H1 (cell line): ENCODE measurements at regions not wholly inside any gene's neighbourhood (a gene's known extent, or its start where the extent isn't known, plus 50 kb on each side); places are given as distances from the start of the nearest gene placed in this dataset.

Experiments used
- CTCF ChIA-PET: fragments of 300-600 bp; sonication (Branson Sonifier 250); formaldehyde crosslinking; loops from one replicate; lab custom pipeline; 2021; ENCODE audit not compliant: partially characterized antibody; lab: Charles Lee
- POLR2A ChIA-PET: fragments of 300-600 bp; sonication (Branson Sonifier 250); formaldehyde crosslinking; loops from one replicate; lab custom pipeline; 2021; ENCODE audit warnings: inconsistent platforms; ENCODE audit not compliant: partially characterized antibody; lab: Charles Lee
- DNase-seq, 2 experiments: peaks; one replicate each; pipeline versions ENCODE4 v3.0.0 to v3.0.0-alpha.2; 2010 to 2022; ENCODE audit warnings: low spot score in 2 of 2, low read depth in 1 of 2, mixed read lengths in 1 of 2
- FAIRE-seq: peaks from 2 replicates; lab custom pipeline; 2011; peaks lifted over from hg19 to GRCh38; lab: Jason Lieb, UNC
- H2AFZ ChIP-seq: 2 replicates; pipeline ENCODE4 v1.8.1; 2012; ENCODE audit warnings: low read length, inconsistent platforms
- H2AK5ac ChIP-seq: 2 replicates; pipeline ENCODE4 v1.6.1; 2013; ENCODE audit warnings: low read depth, low read length
- H2BK120ac ChIP-seq: replicated peaks from 2 replicates; pipeline ENCODE3; 2013; ENCODE audit warnings: low read depth, low read length, inconsistent platforms
- H2BK12ac ChIP-seq: 2 replicates; pipeline ENCODE4 v1.6.1; 2013; ENCODE audit warnings: low read depth, low read length
- H2BK15ac ChIP-seq: 2 replicates; pipeline ENCODE4 v1.6.1; 2013; ENCODE audit warnings: low read length
- H2BK20ac ChIP-seq: 2 replicates; pipeline ENCODE4 v1.6.1; 2013; ENCODE audit warnings: low read length
- H2BK5ac ChIP-seq: 2 replicates; pipeline ENCODE4 v1.6.1; 2013; ENCODE audit warnings: low read depth, low read length
- H3K14ac ChIP-seq: 2 replicates; pipeline ENCODE4 v1.6.1; 2013; ENCODE audit warnings: inconsistent platforms; ENCODE audit not compliant: insufficient read length
- H3K18ac ChIP-seq: 2 replicates; pipeline ENCODE4 v1.6.1; 2013; ENCODE audit warnings: low read length; ENCODE audit errors: extremely low read depth
- H3K23ac ChIP-seq: 2 replicates; pipeline ENCODE4 v1.6.1; 2013; ENCODE audit warnings: inconsistent platforms; ENCODE audit not compliant: insufficient read length
- H3K23me2 ChIP-seq: 2 replicates; pipeline ENCODE4 v1.6.1; 2013; ENCODE audit warnings: low read depth, low read length
- H3K27ac ChIP-seq: 2 replicates; pipeline ENCODE4 v1.6.1; 2011; ENCODE audit warnings: low read depth, low read length, inconsistent platforms
- H3K27me3 ChIP-seq, 4 experiments: replicated peaks in 1 of 4; 1 replicate in 1 of 4; 2 replicates in 3 of 4; pipeline versions ENCODE4 v1.6.1 to v1.8.1; 2011 to 2013; ENCODE audit warnings: low read length in 3 of 4, mild to moderate bottlenecking in 3 of 4, inconsistent platforms in 2 of 4, mixed read lengths in 2 of 4, moderate library complexity in 1 of 4; ENCODE audit not compliant: control insufficient read depth in 3 of 4, insufficient read depth in 3 of 4; ENCODE audit errors: extremely low read depth in 1 of 4
- H3K36me3 ChIP-seq, 4 experiments: 2 replicates each; pipeline versions ENCODE4 v1.6.1 to v1.8.1; 2011 to 2013; ENCODE audit warnings: mild to moderate bottlenecking in 4 of 4, low read length in 3 of 4, moderate library complexity in 2 of 4, control low read depth in 1 of 4, inconsistent platforms in 1 of 4; ENCODE audit not compliant: insufficient read depth in 4 of 4, control insufficient read depth in 2 of 4
- H3K4ac ChIP-seq: replicated peaks from 2 replicates; pipeline ENCODE3; 2013; ENCODE audit warnings: low read length, low read depth, mixed read lengths, inconsistent platforms; ENCODE audit not compliant: insufficient read length
- H3K4me1 ChIP-seq, 4 experiments: replicated peaks in 1 of 4; 1 replicate in 1 of 4; 2 replicates in 3 of 4; pipeline versions ENCODE4 v1.6.1 to v1.8.1; 2011 to 2013; ENCODE audit warnings: low read length in 3 of 4, inconsistent platforms in 2 of 4, mixed read lengths in 1 of 4; ENCODE audit not compliant: insufficient read depth in 4 of 4, control insufficient read depth in 3 of 4
- H3K4me2 ChIP-seq, 2 experiments: 2 replicates each; pipeline versions ENCODE4 v1.6.1 to v1.8.1; 2011 to 2013; ENCODE audit warnings: low read depth in 2 of 2, low read length in 2 of 2, control low read depth in 1 of 2, inconsistent platforms in 1 of 2, mild to moderate bottlenecking in 1 of 2; ENCODE audit not compliant: insufficient read depth in 1 of 2
- H3K4me3 ChIP-seq, 4 experiments: fragments of 200-600, 300-600 bp in 1 of 4; sonication (generic), shearing (Covaris generic), sonication (Bioruptor Twin) in 1 of 4; 2 replicates each; pipeline versions ENCODE4 v1.5.1 to v1.8.1; 2011 to 2016; ENCODE audit warnings: low read length in 4 of 4, low read depth in 3 of 4, control low read depth in 2 of 4, inconsistent platforms in 2 of 4, mild to moderate bottlenecking in 2 of 4, mixed read lengths in 1 of 4, moderate library complexity in 1 of 4; ENCODE audit not compliant: insufficient read depth in 2 of 4; ENCODE audit errors: extremely low read depth in 1 of 4
- H3K56ac ChIP-seq: replicated peaks from 2 replicates; pipeline ENCODE3; 2013; ENCODE audit warnings: low read depth, mild to moderate bottlenecking, mixed read lengths, low read length, inconsistent platforms; ENCODE audit not compliant: insufficient read length
- H3K79me1 ChIP-seq: 2 replicates; pipeline ENCODE4 v1.6.1; 2013; ENCODE audit warnings: low read depth, low read length, control low read depth
- H3K79me2 ChIP-seq, 2 experiments: 2 replicates each; pipeline versions ENCODE4 v1.6.1 to v1.8.1; 2012 to 2013; ENCODE audit warnings: low read length in 2 of 2, mild to moderate bottlenecking in 2 of 2, inconsistent platforms in 1 of 2; ENCODE audit not compliant: insufficient read depth in 2 of 2, control insufficient read depth in 1 of 2
- H3K9ac ChIP-seq, 4 experiments: replicated peaks in 1 of 4; 1 replicate in 1 of 4; 2 replicates in 3 of 4; pipeline versions ENCODE4 v1.6.1 to v1.8.1; 2011 to 2013; ENCODE audit warnings: low read depth in 3 of 4, low read length in 3 of 4, control low read depth in 2 of 4, mild to moderate bottlenecking in 2 of 4, moderate library complexity in 2 of 4, inconsistent platforms in 1 of 4; ENCODE audit errors: extremely low read depth in 1 of 4
- H3K9me3 ChIP-seq, 2 experiments: 2 replicates each; pipeline versions ENCODE4 v1.6.1 to v1.8.1; 2012 to 2013; ENCODE audit warnings: mild to moderate bottlenecking in 2 of 2, moderate library complexity in 2 of 2, control low read depth in 1 of 2, inconsistent platforms in 1 of 2, low read depth in 1 of 2, low read length in 1 of 2, mixed read lengths in 1 of 2; ENCODE audit not compliant: insufficient read depth in 2 of 2
- H4K20me1 ChIP-seq, 2 experiments: replicated peaks in 1 of 2; 2 replicates each; pipeline versions ENCODE3 to v1.8.1; 2011 to 2013; ENCODE audit warnings: inconsistent platforms in 2 of 2, low read length in 2 of 2, mild to moderate bottlenecking in 1 of 2; ENCODE audit not compliant: insufficient read depth in 2 of 2, control insufficient read depth in 1 of 2
- H4K5ac ChIP-seq: 2 replicates; pipeline ENCODE4 v1.6.1; 2013; ENCODE audit warnings: low read length, low read depth, mixed read lengths, inconsistent platforms; ENCODE audit not compliant: insufficient read length
- H4K8ac ChIP-seq: 2 replicates; pipeline ENCODE4 v1.8.0; 2013; ENCODE audit warnings: mild to moderate bottlenecking, moderate library complexity, low read length, inconsistent platforms; ENCODE audit not compliant: insufficient read depth; ENCODE audit errors: extremely low read depth
- H4K91ac ChIP-seq: replicated peaks from 2 replicates; pipeline ENCODE3; 2013; ENCODE audit warnings: low read length, mixed read lengths, inconsistent platforms; ENCODE audit not compliant: insufficient read length
- ASH2L ChIP-seq: fragments of 200-600, 300-600 bp; sonication (generic); IDR thresholded peaks from one replicate; pipeline ENCODE4 v1.7.1; 2017; ENCODE audit warnings: low read length
- CEBPB ChIP-seq: IDR thresholded peaks from 2 replicates; pipeline ENCODE4 v1.6.1; 2012; ENCODE audit warnings: low read depth, low read length
- CTBP2 ChIP-seq: IDR thresholded peaks from 2 replicates; pipeline ENCODE4 v1.7.0; 2011; ENCODE audit warnings: borderline replicate concordance, mild to moderate bottlenecking, moderate library complexity, mixed read lengths, low read length; ENCODE audit not compliant: insufficient read depth, insufficient read length
- KDM4A ChIP-seq: IDR thresholded peaks from one replicate; pipeline ENCODE4 v1.7.1; 2012; ENCODE audit warnings: low read depth, mild to moderate bottlenecking, moderate library complexity, low read length, inconsistent platforms; ENCODE audit not compliant: severe bottlenecking
- PHF8 ChIP-seq: fragments of 200-600 bp; sonication (generic); conservative IDR thresholded peaks from 2 replicates; pipeline ENCODE4 v1.7.1; 2012; ENCODE audit warnings: low read depth, mild to moderate bottlenecking, inconsistent platforms, low read length, moderate library complexity
- POLR2AphosphoS5 ChIP-seq: IDR thresholded peaks from 2 replicates; pipeline ENCODE4 v1.6.1; 2011; ENCODE audit warnings: low read depth, low read length
- RNF2 ChIP-seq: fragments of 200-900, 300-1000 bp; sonication (generic); IDR thresholded peaks from 2 replicates; pipeline ENCODE4 v1.7.1; 2016; ENCODE audit warnings: borderline replicate concordance, low read depth, mild to moderate bottlenecking, antibody characterized with exemption, low read length; ENCODE audit not compliant: poor library complexity, severe bottlenecking; ENCODE audit errors: missing control alignments
- SIRT6 ChIP-seq: IDR thresholded peaks from one replicate; pipeline ENCODE4 v1.7.1; 2012; ENCODE audit warnings: low read length, inconsistent platforms
- SP1 ChIP-seq: IDR thresholded peaks from 2 replicates; pipeline ENCODE4 v1.6.1; 2011; ENCODE audit warnings: low read depth, low read length
- SRF ChIP-seq: IDR thresholded peaks from 2 replicates; pipeline ENCODE4 v1.6.1; 2011; ENCODE audit warnings: mild to moderate bottlenecking, low read depth, low read length, moderate library complexity
- YY1 ChIP-seq: IDR thresholded peaks from 2 replicates; pipeline ENCODE4 v1.6.1; 2011; ENCODE audit warnings: low read depth, mild to moderate bottlenecking, low read length
- WGBS, 2 experiments: shearing (Covaris generic) in 1 of 2; methylation state at CpG; one replicate each; pipeline versions ENCODE4 v1.1.6 to v1.1.7; 2013 to 2015; ENCODE audit warnings: low lambda C conversion rate in 2 of 2, mixed read lengths in 2 of 2, inconsistent platforms in 1 of 2, low coverage in 1 of 2, missing lambda C conversion rate in 1 of 2; ENCODE audit not compliant: insufficient replicate concordance in 2 of 2, insufficient coverage in 1 of 2, insufficient read length in 1 of 2; ENCODE audit errors: extremely low coverage in 1 of 2, missing lambda C conversion rate in 1 of 2; 5-methylcytosine and 5-hydroxymethylcytosine counted together

GRCh38 chr1:214193691-214194090 lies 87.3 kb upstream of the SMYD2 start:
- Histone ChIP-seq H2BK12ac (no peak overlapping the region), H3K27ac (no peak overlapping the region), H4K5ac (no peak overlapping the region), H4K91ac (no peak overlapping the region), H3K56ac (no peak overlapping the region), H3K9me3 (no peaks in the 10 kb centered on the region), H2AFZ (peak overlapping the region; percentile 54; the same call in 1 of the 2 replicates), H3K79me1 (no peaks in the 10 kb centered on the region), H3K27me3 (peaks cover 0 to 5% (median 4%) of the 10 kb centered on the region in 4 experiments; a peak in 6 of 7 replicates), H4K20me1 (no peaks in the 10 kb centered on the region), H3K4me2 (no peak overlapping the region), H2AK5ac (no peak overlapping the region), H3K23ac (no peak overlapping the region), H2BK120ac (no peak overlapping the region), H3K4me1 (peaks cover 0 to 9% (median 3%) of the 10 kb centered on the region in 4 experiments; a peak in 4 of 7 replicates), H2BK20ac (no peak overlapping the region), H3K4me3 (no peak overlapping the region), H3K4ac (no peak overlapping the region), H2BK15ac (no peak overlapping the region), H4K8ac (no peak overlapping the region), H3K79me2 (no peaks in the 10 kb centered on the region), H3K36me3 (no peaks in the 10 kb centered on the region), H3K18ac (no peak overlapping the region), H3K9ac (no peak overlapping the region), H3K14ac (no peak overlapping the region), H2BK5ac (no peak overlapping the region), H3K23me2 (no peaks in the 10 kb centered on the region)
- no peak for DNase-seq
- no peak for FAIRE-seq
- CTCF ChIA-PET: interaction anchor here (0.8 kb wide), 1 partner anchor 21 kb away, joined by 4 read pairs; no protein-coding TSS in a partner anchor
- no peak for TF ChIP-seq YY1
- no peak for TF ChIP-seq SIRT6
- no peak for TF ChIP-seq CTBP2
- no peak for TF ChIP-seq KDM4A
- no peak for TF ChIP-seq SRF
- TF ChIP-seq RNF2: no peak
- no peak for TF ChIP-seq CEBPB
- no peak for TF ChIP-seq POLR2AphosphoS5
- TF ChIP-seq SP1: no peak
- no peak for TF ChIP-seq PHF8
- TF ChIP-seq ASH2L: no peak
- WGBS, 2 experiments: 99% methylated on average over 6 of the region's 6 CpGs; no CpG with 5 or more reads in 1 of the 2 experiments
- POLR2A ChIA-PET: no interaction called here
